HepG2 (cell line): ENCODE measurements at regions not wholly inside any gene's neighbourhood (a gene's known extent, or its start where the extent isn't known, plus 50 kb on each side); places are given as distances from the start of the nearest gene placed in this dataset.

Experiments used
- ATAC-seq: fragments of 200-7000 bp; cut with Tn5 transposase; 3 replicates; pipeline ENCODE4 v1.9.1; 2020; ENCODE audit warnings: mild to moderate bottlenecking, moderate library complexity
- BruUV-seq: library from RNA; stranded (reverse); fragments of 400-500 nt; replicated peaks from 2 replicates; lab custom pipeline; 2021; lab: Mats Ljungman, UMichigan
- CTCF ChIA-PET: fragments of 300-600 bp; formaldehyde crosslinking; extraction: SDS; loops from one replicate; lab custom pipeline; 2021; ENCODE audit warnings: low total read pairs, inconsistent platforms, low intra/inter-chr PET ratio; lab: Yijun Ruan, JAX
- POLR2A ChIA-PET: fragments of 350-600 bp; sonication (Branson Sonifier 250); formaldehyde crosslinking; loops from one replicate; lab custom pipeline; 2020; ENCODE audit warnings: antibody characterized with exemption, inconsistent platforms; lab: Yijun Ruan, JAX
- DNase-seq: peaks from one replicate; pipeline ENCODE4 v3.0.0-alpha.2; 2015; ENCODE audit warnings: low spot score
- FAIRE-seq: peaks from 3 replicates; lab custom pipeline; 2011; peaks lifted over from hg19 to GRCh38; lab: Jason Lieb, UNC
- H2AFZ ChIP-seq: one replicate; pipeline ENCODE4 v1.6.1; 2011; ENCODE audit warnings: low read length, inconsistent platforms
- H3K27ac ChIP-seq: fragments of 300-600 bp; 3 replicates; pipeline ENCODE4 v1.8.0; 2011; ENCODE audit warnings: mixed run types, mild to moderate bottlenecking, mixed read lengths, low read length, inconsistent platforms; ENCODE audit not compliant: insufficient read depth; ENCODE audit errors: extremely low read length
- H3K27me3 ChIP-seq, 2 experiments: fragments of 200-600 bp in 1 of 2; 2 replicates in 1 of 2; 3 replicates in 1 of 2; pipeline versions ENCODE4 v1.6.0 to v1.8.0; 2011; ENCODE audit warnings: low read length in 2 of 2, mild to moderate bottlenecking in 2 of 2, moderate library complexity in 2 of 2, inconsistent platforms in 1 of 2; ENCODE audit not compliant: insufficient read depth in 2 of 2, control insufficient read depth in 1 of 2
- H3K36me3 ChIP-seq, 2 experiments: fragments of 200-600 bp in 1 of 2; replicated peaks in 1 of 2; 2 replicates in 1 of 2; 3 replicates in 1 of 2; pipeline versions ENCODE4 v1.5.1 to v1.8.0; 2011; ENCODE audit warnings: low read length in 2 of 2, inconsistent platforms in 1 of 2; ENCODE audit not compliant: insufficient read depth in 2 of 2, control insufficient read depth in 1 of 2
- H3K4me1 ChIP-seq: 2 replicates; pipeline ENCODE4 v1.5.1; 2012; ENCODE audit warnings: low read length, inconsistent platforms; ENCODE audit not compliant: insufficient read depth
- H3K4me2 ChIP-seq: 2 replicates; pipeline ENCODE4 v1.6.0; 2011; ENCODE audit warnings: low read depth, low read length, inconsistent platforms
- H3K4me3 ChIP-seq, 3 experiments: fragments of 200-600 bp in 1 of 3; sonication (generic), shearing (Covaris generic) in 1 of 3; replicated peaks in 1 of 3; 2 replicates each; pipeline ENCODE4 v1.5.1; 2011 to 2016; ENCODE audit warnings: low read length in 3 of 3, inconsistent platforms in 2 of 3, low read depth in 2 of 3, mild to moderate bottlenecking in 2 of 3, control low read depth in 1 of 3, mixed read lengths in 1 of 3; ENCODE audit not compliant: insufficient read depth in 1 of 3
- H3K79me2 ChIP-seq: one replicate; pipeline ENCODE4 v1.6.1; 2011; ENCODE audit warnings: low read length, inconsistent platforms; ENCODE audit not compliant: insufficient read depth
- H3K9ac ChIP-seq: 2 replicates; pipeline ENCODE4 v1.6.0; 2011; ENCODE audit warnings: mild to moderate bottlenecking, low read depth, low read length, inconsistent platforms; ENCODE audit not compliant: insufficient read depth
- H3K9me3 ChIP-seq: 2 replicates; pipeline ENCODE4 v1.5.1; 2012; ENCODE audit warnings: mild to moderate bottlenecking, low read length
- H4K20me1 ChIP-seq: 2 replicates; pipeline ENCODE4 v1.6.0; 2011; ENCODE audit warnings: inconsistent platforms, mild to moderate bottlenecking, low read length, moderate library complexity; ENCODE audit not compliant: insufficient read depth
- AGO1 ChIP-seq: fragments of 200-400 bp; formaldehyde crosslinking; IDR thresholded peaks from 2 replicates; pipeline ENCODE4 v1.6.1; 2017; ENCODE audit warnings: mild to moderate bottlenecking, low read depth, low read length, moderate library complexity; ENCODE audit not compliant: poor library complexity, severe bottlenecking
- ATF7-NPFF ChIP-seq: sonication (generic); formaldehyde crosslinking; IDR thresholded peaks from 2 replicates; pipeline ENCODE4 v1.8.1; 2023; ENCODE audit warnings: mild to moderate bottlenecking, low read depth, missing genetic modification reagents, moderate library complexity
- NFE2L2 ChIP-seq: fragments of 150-350 bp; IDR thresholded peaks from 2 replicates; pipeline ENCODE4 v1.6.1; 2014; ENCODE audit warnings: low read length
- RBFOX2 ChIP-seq: fragments of 200-400 bp; formaldehyde crosslinking; IDR thresholded peaks from 2 replicates; pipeline ENCODE4 v1.6.1; 2017; ENCODE audit warnings: low read depth, mild to moderate bottlenecking, low read length
- RFX1 ChIP-seq: fragments of 450-650 bp; IDR thresholded peaks from 2 replicates; pipeline ENCODE4 v1.6.1; 2017
- ZNF230 ChIP-seq: sonication (generic); formaldehyde crosslinking; IDR thresholded peaks from 2 replicates; pipeline ENCODE4 v1.4.0; 2020; ENCODE audit warnings: mild to moderate bottlenecking, missing genetic modification reagents
- WGBS: methylation state at CpG from one replicate; pipeline ENCODE4 v1.1.6; 2017; ENCODE audit warnings: low lambda C conversion rate; 5-methylcytosine and 5-hydroxymethylcytosine counted together
- in situ Hi-C: cut with HindIII; loops from 2 replicates; pipeline ENCODE4 v1.10.0; 2017; ENCODE audit warnings: low pct_unique_long_range_greater_than_20kb; ENCODE audit not compliant: extremely low pct_ligation_motif_present
- intact Hi-C: fragments of 100-400 bp; cut with micrococcal nuclease; formaldehyde crosslinking; loops from one replicate; pipeline ENCODE4 v1.10.0; 2022; ENCODE audit not compliant: unreplicated experiment
- TF ChIP-seq, protein P1 (sequence below): sonication (generic); formaldehyde crosslinking; IDR thresholded peaks from 2 replicates; pipeline ENCODE4 v1.5.0; 2020; ENCODE audit warnings: missing genetic modification reagents
- TF ChIP-seq, protein P2 (sequence below): sonication (generic); formaldehyde crosslinking; IDR thresholded peaks from 2 replicates; pipeline ENCODE4 v1.4.0; 2020; ENCODE audit warnings: missing genetic modification reagents
- TF ChIP-seq, protein P3 (sequence below): sonication (generic); formaldehyde crosslinking; IDR thresholded peaks from 2 replicates; pipeline ENCODE4 v1.8.1; 2022; ENCODE audit warnings: low read depth, mild to moderate bottlenecking, missing genetic modification reagents
- TF ChIP-seq, protein P4 (sequence below): sonication (generic); formaldehyde crosslinking; IDR thresholded peaks from 2 replicates; pipeline ENCODE4 v1.4.0; 2020; ENCODE audit warnings: mild to moderate bottlenecking, missing genetic modification reagents
- TF ChIP-seq, protein P5 (sequence below): sonication (generic); formaldehyde crosslinking; IDR thresholded peaks from 2 replicates; pipeline ENCODE4 v1.8.0; 2022; ENCODE audit warnings: missing genetic modification reagents, mild to moderate bottlenecking, inconsistent platforms, borderline replicate concordance
- TF ChIP-seq, protein P6 (sequence below): IDR thresholded peaks from 2 replicates; pipeline ENCODE4 v1.6.1; 2016; ENCODE audit warnings: missing compliant biosample characterization, missing genetic modification reagents, borderline replicate concordance

DNA sequence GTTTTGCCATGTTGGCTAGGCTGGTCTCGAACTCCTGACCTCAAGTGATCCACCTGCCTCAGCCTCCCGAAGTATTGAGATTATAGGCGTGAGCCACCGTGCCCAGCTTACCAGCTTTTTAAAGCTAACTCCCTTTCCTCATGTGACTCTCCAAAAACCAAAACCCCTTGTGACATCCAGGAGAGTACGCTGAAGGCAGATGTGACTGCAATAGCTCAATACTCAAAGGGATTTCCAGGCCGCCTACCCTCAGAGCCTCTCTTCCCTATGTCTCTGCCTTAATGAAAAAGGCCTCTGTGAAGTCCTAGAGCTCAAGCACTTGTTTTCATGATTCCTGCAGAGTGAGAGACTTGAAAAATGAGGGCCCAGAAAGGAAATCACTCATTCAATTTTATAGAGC, 82.6 kb downstream of the TEX35 start (continued):
- TF ChIP-seq, protein P1, sequence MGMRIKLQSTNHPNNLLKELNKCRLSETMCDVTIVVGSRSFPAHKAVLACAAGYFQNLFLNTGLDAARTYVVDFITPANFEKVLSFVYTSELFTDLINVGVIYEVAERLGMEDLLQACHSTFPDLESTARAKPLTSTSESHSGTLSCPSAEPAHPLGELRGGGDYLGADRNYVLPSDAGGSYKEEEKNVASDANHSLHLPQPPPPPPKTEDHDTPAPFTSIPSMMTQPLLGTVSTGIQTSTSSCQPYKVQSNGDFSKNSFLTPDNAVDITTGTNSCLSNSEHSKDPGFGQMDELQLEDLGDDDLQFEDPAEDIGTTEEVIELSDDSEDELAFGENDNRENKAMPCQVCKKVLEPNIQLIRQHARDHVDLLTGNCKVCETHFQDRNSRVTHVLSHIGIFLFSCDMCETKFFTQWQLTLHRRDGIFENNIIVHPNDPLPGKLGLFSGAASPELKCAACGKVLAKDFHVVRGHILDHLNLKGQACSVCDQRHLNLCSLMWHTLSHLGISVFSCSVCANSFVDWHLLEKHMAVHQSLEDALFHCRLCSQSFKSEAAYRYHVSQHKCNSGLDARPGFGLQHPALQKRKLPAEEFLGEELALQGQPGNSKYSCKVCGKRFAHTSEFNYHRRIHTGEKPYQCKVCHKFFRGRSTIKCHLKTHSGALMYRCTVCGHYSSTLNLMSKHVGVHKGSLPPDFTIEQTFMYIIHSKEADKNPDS (CRISPR knock-in tag) = no peak
- TF ChIP-seq NFE2L2 = no peak
- TF ChIP-seq, protein P2, sequence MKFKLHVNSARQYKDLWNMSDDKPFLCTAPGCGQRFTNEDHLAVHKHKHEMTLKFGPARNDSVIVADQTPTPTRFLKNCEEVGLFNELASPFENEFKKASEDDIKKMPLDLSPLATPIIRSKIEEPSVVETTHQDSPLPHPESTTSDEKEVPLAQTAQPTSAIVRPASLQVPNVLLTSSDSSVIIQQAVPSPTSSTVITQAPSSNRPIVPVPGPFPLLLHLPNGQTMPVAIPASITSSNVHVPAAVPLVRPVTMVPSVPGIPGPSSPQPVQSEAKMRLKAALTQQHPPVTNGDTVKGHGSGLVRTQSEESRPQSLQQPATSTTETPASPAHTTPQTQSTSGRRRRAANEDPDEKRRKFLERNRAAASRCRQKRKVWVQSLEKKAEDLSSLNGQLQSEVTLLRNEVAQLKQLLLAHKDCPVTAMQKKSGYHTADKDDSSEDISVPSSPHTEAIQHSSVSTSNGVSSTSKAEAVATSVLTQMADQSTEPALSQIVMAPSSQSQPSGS (CRISPR knock-in tag) = no peak

DNA sequence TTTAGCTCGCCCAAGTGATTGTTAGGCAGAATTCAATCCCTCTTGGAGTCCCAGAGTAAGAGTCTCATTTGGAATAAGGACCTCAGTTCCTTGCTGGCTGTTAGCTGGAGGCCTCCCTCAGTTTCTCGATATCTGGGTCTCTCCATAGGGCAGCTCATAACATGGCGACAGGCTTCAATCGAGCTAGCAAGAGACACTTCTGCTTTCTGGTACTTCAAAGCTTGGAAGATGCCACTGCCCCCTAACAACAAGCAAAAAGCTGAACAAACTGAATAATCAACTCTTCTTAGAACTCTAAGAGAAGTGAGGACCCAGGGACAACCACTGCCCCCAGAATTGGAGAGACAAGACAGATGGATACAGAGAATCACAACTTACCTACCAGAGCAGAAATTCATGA, 86.2 kb downstream of the TEX35 start:
- Histone ChIP-seq H2AFZ (no peak overlapping the region), H3K79me2 (no peaks in the 10 kb centered on the region), H4K20me1 (no peaks in the 10 kb centered on the region), H3K36me3 (no peaks in the 10 kb centered on the region), H3K4me2 (no peak overlapping the region), H3K4me1 (no peaks in the 10 kb centered on the region), H3K4me3 (no peak overlapping the region), H3K9ac (no peak overlapping the region), H3K27me3 (no peaks in the 10 kb centered on the region), H3K27ac (no peak overlapping the region), H3K9me3 (no peaks in the 10 kb centered on the region)
- FAIRE-seq (no peak), ATAC-seq (no peak), DNase-seq (no peak)
- in situ Hi-C loops (no loop called here), intact Hi-C loops (no loop called here)
- WGBS = 81% methylated on average over 3 of the region's 4 CpGs
- ChIA-PET CTCF (no interaction called here), POLR2A (no interaction called here)
- no TSS peak for BruUV-seq
- TF ChIP-seq ZNF230 (CRISPR knock-in tag) (no peak), RBFOX2 (no peak), ATF7-NPFF (CRISPR knock-in tag) (no peak), AGO1 (no peak), RFX1 (no peak)
- TF ChIP-seq, protein P3, sequence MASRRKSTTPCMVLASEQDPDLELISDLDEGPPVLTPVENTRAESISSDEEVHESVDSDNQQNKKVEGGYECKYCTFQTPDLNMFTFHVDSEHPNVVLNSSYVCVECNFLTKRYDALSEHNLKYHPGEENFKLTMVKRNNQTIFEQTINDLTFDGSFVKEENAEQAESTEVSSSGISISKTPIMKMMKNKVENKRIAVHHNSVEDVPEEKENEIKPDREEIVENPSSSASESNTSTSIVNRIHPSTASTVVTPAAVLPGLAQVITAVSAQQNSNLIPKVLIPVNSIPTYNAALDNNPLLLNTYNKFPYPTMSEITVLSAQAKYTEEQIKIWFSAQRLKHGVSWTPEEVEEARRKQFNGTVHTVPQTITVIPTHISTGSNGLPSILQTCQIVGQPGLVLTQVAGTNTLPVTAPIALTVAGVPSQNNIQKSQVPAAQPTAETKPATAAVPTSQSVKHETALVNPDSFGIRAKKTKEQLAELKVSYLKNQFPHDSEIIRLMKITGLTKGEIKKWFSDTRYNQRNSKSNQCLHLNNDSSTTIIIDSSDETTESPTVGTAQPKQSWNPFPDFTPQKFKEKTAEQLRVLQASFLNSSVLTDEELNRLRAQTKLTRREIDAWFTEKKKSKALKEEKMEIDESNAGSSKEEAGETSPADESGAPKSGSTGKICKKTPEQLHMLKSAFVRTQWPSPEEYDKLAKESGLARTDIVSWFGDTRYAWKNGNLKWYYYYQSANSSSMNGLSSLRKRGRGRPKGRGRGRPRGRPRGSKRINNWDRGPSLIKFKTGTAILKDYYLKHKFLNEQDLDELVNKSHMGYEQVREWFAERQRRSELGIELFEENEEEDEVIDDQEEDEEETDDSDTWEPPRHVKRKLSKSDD (CRISPR knock-in tag) = no peak
- TF ChIP-seq, protein P4, sequence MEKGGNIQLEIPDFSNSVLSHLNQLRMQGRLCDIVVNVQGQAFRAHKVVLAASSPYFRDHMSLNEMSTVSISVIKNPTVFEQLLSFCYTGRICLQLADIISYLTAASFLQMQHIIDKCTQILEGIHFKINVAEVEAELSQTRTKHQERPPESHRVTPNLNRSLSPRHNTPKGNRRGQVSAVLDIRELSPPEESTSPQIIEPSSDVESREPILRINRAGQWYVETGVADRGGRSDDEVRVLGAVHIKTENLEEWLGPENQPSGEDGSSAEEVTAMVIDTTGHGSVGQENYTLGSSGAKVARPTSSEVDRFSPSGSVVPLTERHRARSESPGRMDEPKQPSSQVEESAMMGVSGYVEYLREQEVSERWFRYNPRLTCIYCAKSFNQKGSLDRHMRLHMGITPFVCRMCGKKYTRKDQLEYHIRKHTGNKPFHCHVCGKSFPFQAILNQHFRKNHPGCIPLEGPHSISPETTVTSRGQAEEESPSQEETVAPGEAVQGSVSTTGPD (CRISPR knock-in tag) = no peak
- TF ChIP-seq, protein P5, sequence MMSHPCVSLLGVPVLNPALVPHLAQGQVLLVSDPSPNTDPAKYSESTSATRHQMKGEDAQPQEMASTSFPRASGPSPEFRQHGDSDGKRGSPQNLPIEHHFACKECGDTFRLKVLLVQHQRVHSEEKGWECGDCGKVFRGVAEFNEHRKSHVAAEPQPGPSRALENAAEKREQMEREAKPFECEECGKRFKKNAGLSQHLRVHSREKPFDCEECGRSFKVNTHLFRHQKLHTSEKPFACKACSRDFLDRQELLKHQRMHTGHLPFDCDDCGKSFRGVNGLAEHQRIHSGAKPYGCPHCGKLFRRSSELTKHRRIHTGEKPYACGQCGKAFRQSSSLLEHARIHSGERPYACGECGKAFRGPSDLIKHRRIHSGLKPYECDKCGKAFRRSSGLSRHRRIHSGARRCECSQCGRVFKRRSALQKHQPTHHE (CRISPR knock-in tag) = no peak
- TF ChIP-seq, protein P6, sequence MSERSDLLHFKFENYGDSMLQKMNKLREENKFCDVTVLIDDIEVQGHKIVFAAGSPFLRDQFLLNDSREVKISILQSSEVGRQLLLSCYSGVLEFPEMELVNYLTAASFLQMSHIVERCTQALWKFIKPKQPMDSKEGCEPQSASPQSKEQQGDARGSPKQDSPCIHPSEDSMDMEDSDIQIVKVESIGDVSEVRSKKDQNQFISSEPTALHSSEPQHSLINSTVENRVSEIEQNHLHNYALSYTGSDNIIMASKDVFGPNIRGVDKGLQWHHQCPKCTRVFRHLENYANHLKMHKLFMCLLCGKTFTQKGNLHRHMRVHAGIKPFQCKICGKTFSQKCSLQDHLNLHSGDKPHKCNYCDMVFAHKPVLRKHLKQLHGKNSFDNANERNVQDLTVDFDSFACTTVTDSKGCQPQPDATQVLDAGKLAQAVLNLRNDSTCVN (CRISPR knock-in tag) = no peak
